ENCODE measurements at regions not wholly inside any gene's neighbourhood (a gene's known extent, or its start where the extent isn't known, plus 50 kb on each side); places are given as distances from the start of the nearest gene placed in this dataset.

- Histone ChIP-seq H3K79me2 (ENCODE audit: insufficient read depth, low read length) (no peaks in the 10 kb centered on the region), H3K4me2 (ENCODE audit: low read length) (no peak overlapping the region), H4K20me1 (ENCODE audit: insufficient read depth, low read length) (no peaks in the 10 kb centered on the region), H3K4me3 (ENCODE audit: low read depth, low read length, poor library complexity, severe bottlenecking) (no peak overlapping the region), H3F3A (ENCODE audit: insufficient read depth, low read length) (no peaks in the 10 kb centered on the region), H3K27me3 (ENCODE audit: insufficient read depth, low read length) (no peaks in the 10 kb centered on the region), H3K9ac (ENCODE audit: low read length) (no peak overlapping the region), H2AFZ (ENCODE audit: low read length) (no peak overlapping the region), H3K27ac (ENCODE audit: low read depth, low read length, poor library complexity, severe bottlenecking) (no peak overlapping the region), H3K4me1 (ENCODE audit: insufficient read depth, low read length, severe bottlenecking) (no peaks in the 10 kb centered on the region), H3K9me2 (ENCODE audit: low read depth, low read length) (no peaks in the 10 kb centered on the region), H3K36me3 (ENCODE audit: insufficient read depth, low read length) (no peaks in the 10 kb centered on the region), H3K9me3 (ENCODE audit: low read length) (no peaks in the 10 kb centered on the region)
- TF ChIP-seq EZH2 (IDR thresholded peaks at IDR 0.05; ENCODE audit: borderline replicate concordance, low read length) (no peak), CTCF (IDR thresholded peaks at IDR 0.05; ENCODE audit: low read length) (no peak)
These were observed 489.7 kb downstream of the EBF1 start for GRCh38 chr5:158610051-158610415.

GRCh38 chr5:158609333-158610050, 490.2 kb downstream of the EBF1 start:
- no peak overlapping the region for H3K4me3 ChIP-seq (ENCODE audit: low read depth, low read length, poor library complexity, severe bottlenecking)
- no peaks in the 10 kb centered on the region for H4K20me1 ChIP-seq (ENCODE audit: insufficient read depth, low read length)
- no peaks in the 10 kb centered on the region for H3K4me1 ChIP-seq (ENCODE audit: insufficient read depth, low read length, severe bottlenecking)
- no peaks in the 10 kb centered on the region for H3K36me3 ChIP-seq (ENCODE audit: insufficient read depth, low read length)
- H3K27ac ChIP-seq (ENCODE audit: low read depth, low read length, poor library complexity, severe bottlenecking): no peak overlapping the region
- H3K4me2 ChIP-seq (ENCODE audit: low read length): no peak overlapping the region
- H3K9me2 ChIP-seq (ENCODE audit: low read depth, low read length): no peaks in the 10 kb centered on the region
- no peak overlapping the region for H3K9ac ChIP-seq (ENCODE audit: low read length)
- H3K79me2 ChIP-seq (ENCODE audit: insufficient read depth, low read length): no peaks in the 10 kb centered on the region
- no peak overlapping the region for H2AFZ ChIP-seq (ENCODE audit: low read length)
- no peaks in the 10 kb centered on the region for H3F3A ChIP-seq (ENCODE audit: insufficient read depth, low read length)
- TF ChIP-seq EZH2 (IDR thresholded peaks at IDR 0.05; ENCODE audit: borderline replicate concordance, low read length): no peak
- TF ChIP-seq CTCF (IDR thresholded peaks at IDR 0.05; ENCODE audit: low read length): no peak
- no peaks in the 10 kb centered on the region for H3K27me3 ChIP-seq (ENCODE audit: insufficient read depth, low read length)
- H3K9me3 ChIP-seq (ENCODE audit: low read length): no peaks in the 10 kb centered on the region

DNA sequence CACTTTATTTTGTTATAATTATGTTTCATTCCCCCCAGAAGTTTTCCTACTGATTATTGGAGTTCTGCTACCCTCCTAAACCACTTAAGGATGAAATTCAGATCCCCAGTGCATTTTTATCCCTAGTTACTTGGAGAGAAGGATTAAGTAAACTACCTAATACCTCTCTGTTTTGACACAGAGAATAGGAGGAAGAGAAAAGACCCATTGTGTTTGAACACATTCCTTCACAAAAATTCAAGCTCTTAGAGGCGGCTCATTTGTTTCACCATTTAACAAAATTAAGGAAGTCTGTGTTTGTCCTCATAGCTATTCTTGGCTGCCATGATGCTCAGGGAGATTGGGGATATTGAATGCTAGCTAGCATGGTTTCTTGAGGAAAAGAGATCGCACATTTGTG, 492.6 kb downstream of the EBF1 start:
- Histone ChIP-seq H4K20me1 (ENCODE audit: insufficient read depth, low read length) (no peaks in the 10 kb centered on the region), H3K4me2 (ENCODE audit: low read length) (no peak overlapping the region)

More for the DNA sequence above, 492.6 kb downstream of the EBF1 start:
- Histone ChIP-seq H3K9me3 (ENCODE audit: low read length) (no peaks in the 10 kb centered on the region), H3K9me2 (ENCODE audit: low read depth, low read length) (no peaks in the 10 kb centered on the region), H3K79me2 (ENCODE audit: insufficient read depth, low read length) (no peaks in the 10 kb centered on the region), H3F3A (ENCODE audit: insufficient read depth, low read length) (no peaks in the 10 kb centered on the region), H2AFZ (ENCODE audit: low read length) (no peak overlapping the region), H3K4me3 (ENCODE audit: low read depth, low read length, poor library complexity, severe bottlenecking) (no peak overlapping the region), H3K27me3 (ENCODE audit: insufficient read depth, low read length) (no peaks in the 10 kb centered on the region), H3K9ac (ENCODE audit: low read length) (no peak overlapping the region), H3K36me3 (ENCODE audit: insufficient read depth, low read length) (no peaks in the 10 kb centered on the region), H3K4me1 (ENCODE audit: insufficient read depth, low read length, severe bottlenecking) (no peaks in the 10 kb centered on the region), H3K27ac (ENCODE audit: low read depth, low read length, poor library complexity, severe bottlenecking) (no peak overlapping the region)
- TF ChIP-seq EZH2 (IDR thresholded peaks at IDR 0.05; ENCODE audit: borderline replicate concordance, low read length) (no peak), CTCF (IDR thresholded peaks at IDR 0.05; ENCODE audit: low read length) (no peak)
